ENCODE measurements at regions not wholly inside any gene's neighbourhood (a gene's known extent, or its start where the extent isn't known, plus 50 kb on each side); places are given as distances from the start of the nearest gene placed in this dataset.

DNA sequence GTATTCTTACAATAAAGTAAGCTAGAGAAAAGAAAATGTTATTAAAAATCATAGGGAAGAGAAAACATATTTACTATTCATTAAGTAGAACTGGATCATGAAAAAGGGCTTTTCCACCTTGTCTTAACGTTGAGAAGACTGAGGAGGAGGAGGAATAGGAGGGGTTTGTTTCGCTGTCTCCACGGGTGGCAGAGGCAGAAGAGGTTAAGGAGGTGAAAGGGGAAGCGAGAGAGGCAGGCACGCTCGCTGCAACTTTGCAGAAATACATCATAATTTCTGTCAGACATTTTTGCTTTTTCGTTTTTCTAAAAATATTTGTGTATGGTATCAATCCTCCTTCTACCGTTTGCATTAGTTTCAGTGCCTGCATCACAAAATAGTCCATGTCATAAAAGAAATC is 2375.1 kb upstream of the AGA start:
- Mint-ChIP-seq H3K4me1 (ENCODE audit: unreplicated experiment) (no peaks in the 10 kb centered on the region), H3K27ac (ENCODE audit: unreplicated experiment) (no peak overlapping the region), H3K27me3 (ENCODE audit: unreplicated experiment) (peaks cover 1% of the 10 kb centered on the region), H3K4me3 (ENCODE audit: unreplicated experiment) (no peak overlapping the region), H3K9me3 (ENCODE audit: unreplicated experiment) (no peaks in the 10 kb centered on the region), H3K36me3 (ENCODE audit: low read depth, unreplicated experiment) (no peaks in the 10 kb centered on the region)
- no peak for DNase-seq (ENCODE audit: low spot score)
- TF ChIP-seq, protein P1, sequence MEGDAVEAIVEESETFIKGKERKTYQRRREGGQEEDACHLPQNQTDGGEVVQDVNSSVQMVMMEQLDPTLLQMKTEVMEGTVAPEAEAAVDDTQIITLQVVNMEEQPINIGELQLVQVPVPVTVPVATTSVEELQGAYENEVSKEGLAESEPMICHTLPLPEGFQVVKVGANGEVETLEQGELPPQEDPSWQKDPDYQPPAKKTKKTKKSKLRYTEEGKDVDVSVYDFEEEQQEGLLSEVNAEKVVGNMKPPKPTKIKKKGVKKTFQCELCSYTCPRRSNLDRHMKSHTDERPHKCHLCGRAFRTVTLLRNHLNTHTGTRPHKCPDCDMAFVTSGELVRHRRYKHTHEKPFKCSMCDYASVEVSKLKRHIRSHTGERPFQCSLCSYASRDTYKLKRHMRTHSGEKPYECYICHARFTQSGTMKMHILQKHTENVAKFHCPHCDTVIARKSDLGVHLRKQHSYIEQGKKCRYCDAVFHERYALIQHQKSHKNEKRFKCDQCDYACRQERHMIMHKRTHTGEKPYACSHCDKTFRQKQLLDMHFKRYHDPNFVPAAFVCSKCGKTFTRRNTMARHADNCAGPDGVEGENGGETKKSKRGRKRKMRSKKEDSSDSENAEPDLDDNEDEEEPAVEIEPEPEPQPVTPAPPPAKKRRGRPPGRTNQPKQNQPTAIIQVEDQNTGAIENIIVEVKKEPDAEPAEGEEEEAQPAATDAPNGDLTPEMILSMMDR (IDR thresholded peaks at IDR 0.05; ENCODE audit: unreplicated experiment), result no peak

DNA sequence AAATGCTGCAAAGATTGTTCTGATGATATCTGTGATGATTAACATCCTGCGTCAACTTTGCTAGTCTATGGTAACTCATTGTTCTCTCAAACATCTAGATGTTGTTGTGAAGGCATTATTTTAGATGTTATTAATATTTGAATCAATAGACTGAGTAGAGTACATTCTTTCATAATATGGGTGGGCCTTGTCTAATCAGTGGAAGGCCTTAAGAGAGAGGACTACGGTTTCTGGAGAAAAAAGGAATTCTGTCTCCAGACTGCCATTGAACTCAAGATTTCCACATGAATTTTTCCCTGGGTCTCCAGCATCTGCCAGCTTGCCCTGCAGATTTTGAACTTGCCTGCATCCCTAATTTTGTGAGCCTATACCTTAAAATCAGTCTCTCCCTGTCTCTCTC is 2381.1 kb upstream of the AGA start:
- TF ChIP-seq, protein P1 (IDR thresholded peaks at IDR 0.05; ENCODE audit: unreplicated experiment), result no peak
- no peaks in the 10 kb centered on the region for H3K27me3 Mint-ChIP-seq (ENCODE audit: unreplicated experiment)
- no peaks in the 10 kb centered on the region for H3K36me3 Mint-ChIP-seq (ENCODE audit: low read depth, unreplicated experiment)
- H3K27ac Mint-ChIP-seq (ENCODE audit: unreplicated experiment), result no peak overlapping the region
- DNase-seq (ENCODE audit: low spot score), result no peak
- no peaks in the 10 kb centered on the region for H3K9me3 Mint-ChIP-seq (ENCODE audit: unreplicated experiment)
- no peak overlapping the region for H3K4me3 Mint-ChIP-seq (ENCODE audit: unreplicated experiment)
- no peaks in the 10 kb centered on the region for H3K4me1 Mint-ChIP-seq (ENCODE audit: unreplicated experiment)

DNA sequence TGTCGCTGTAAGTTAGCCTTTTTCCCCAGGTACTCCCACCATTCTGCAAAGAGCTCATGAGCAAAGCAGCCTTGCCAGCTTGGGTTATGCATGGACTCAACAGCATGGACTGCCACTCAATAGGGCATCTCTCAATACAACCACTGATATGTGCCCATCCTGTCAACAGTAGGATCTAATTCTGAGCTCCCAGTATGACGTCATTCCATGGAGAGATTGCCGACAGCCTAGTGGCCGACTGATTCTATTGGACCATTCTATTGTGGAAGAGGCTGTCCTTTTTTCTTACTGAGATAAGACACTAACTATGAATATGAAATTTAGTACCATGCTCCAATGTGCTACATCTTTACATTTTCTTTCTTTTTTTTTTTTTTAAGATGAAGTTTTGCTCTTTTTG is 2389.0 kb upstream of the AGA start:
- H3K4me3 Mint-ChIP-seq (ENCODE audit: unreplicated experiment), result no peak overlapping the region
- no peaks in the 10 kb centered on the region for H3K27me3 Mint-ChIP-seq (ENCODE audit: unreplicated experiment)
- DNase-seq (ENCODE audit: low spot score), result no peak
- no peaks in the 10 kb centered on the region for H3K9me3 Mint-ChIP-seq (ENCODE audit: unreplicated experiment)
- no peaks in the 10 kb centered on the region for H3K4me1 Mint-ChIP-seq (ENCODE audit: unreplicated experiment)
- TF ChIP-seq, protein P1 (IDR thresholded peaks at IDR 0.05; ENCODE audit: unreplicated experiment), result no peak
- H3K27ac Mint-ChIP-seq (ENCODE audit: unreplicated experiment), result no peak overlapping the region
- H3K36me3 Mint-ChIP-seq (ENCODE audit: low read depth, unreplicated experiment), result no peaks in the 10 kb centered on the region

DNA sequence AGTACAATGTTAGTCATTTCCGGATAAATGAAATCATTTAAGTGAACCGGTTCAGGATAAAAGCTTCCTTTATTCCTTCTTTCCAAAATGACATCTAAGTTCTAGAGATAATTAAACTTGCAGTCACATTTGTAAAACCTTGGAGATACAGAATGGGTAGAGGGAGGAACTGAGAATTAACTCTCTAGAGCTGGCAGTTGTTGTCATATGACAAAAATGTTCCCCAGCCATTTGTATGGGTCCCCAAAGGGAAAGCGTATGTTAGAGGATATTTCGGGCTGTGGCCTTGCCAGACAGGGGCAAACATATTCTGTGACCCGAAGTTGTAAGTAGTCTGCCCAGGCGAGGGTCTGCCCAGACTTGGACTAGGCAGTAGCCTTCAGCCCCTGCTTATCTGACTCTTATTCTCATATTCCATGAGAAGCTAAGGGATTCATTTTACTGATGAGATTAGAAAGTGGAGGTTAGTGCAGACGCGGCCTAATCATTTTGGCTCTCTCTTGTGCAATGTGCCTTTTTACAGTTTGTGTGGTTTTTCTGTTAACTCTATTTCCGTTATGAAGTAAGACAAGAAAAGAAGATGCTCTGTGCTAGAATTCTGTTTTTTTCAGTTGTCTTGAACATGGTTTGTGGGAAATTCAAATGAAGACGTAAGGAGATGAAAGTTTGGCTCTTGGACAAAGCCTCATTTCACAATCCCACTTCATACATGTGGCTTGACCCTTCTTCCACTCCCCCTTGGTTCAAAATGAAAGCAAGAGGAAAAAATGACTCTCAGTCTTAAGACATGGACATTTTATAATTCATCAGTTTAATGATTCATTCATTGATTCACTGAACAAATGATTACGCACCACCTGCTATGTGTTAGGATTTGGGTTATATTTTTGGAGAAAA is 2394.2 kb upstream of the AGA start:
- DNase-seq (ENCODE audit: low spot score), result no peak
- Mint-ChIP-seq H3K4me3 (ENCODE audit: unreplicated experiment) (no peak overlapping the region), H3K9me3 (ENCODE audit: unreplicated experiment) (no peaks in the 10 kb centered on the region), H3K36me3 (ENCODE audit: low read depth, unreplicated experiment) (no peaks in the 10 kb centered on the region), H3K27ac (ENCODE audit: unreplicated experiment) (no peak overlapping the region), H3K4me1 (ENCODE audit: unreplicated experiment) (no peaks in the 10 kb centered on the region), H3K27me3 (ENCODE audit: unreplicated experiment) (no peaks in the 10 kb centered on the region)
- TF ChIP-seq, protein P1 (IDR thresholded peaks at IDR 0.05; ENCODE audit: unreplicated experiment), result no peak

DNA sequence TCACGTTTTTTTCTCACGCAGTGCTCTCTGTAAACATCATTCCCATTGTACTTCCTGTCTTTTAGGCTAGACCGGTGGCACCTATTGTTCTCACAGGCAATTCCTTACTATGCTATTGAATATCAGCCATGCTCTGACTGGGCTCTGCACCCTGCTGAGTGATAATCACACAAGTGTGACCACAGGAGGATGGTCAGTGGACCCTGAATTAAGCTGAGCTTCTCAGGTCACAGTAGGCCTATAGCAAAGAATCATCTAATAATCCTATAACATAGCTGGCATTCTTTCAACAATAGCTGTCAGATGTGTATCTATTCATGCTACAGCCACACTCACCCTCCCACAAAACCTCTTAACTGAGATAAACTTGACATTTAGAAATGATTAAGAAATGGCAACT is 2399.8 kb upstream of the TENM3 start:
- no peak overlapping the region for H3K27ac Mint-ChIP-seq (ENCODE audit: unreplicated experiment)

More for the DNA sequence above, 2399.8 kb upstream of the TENM3 start:
- no peaks in the 10 kb centered on the region for H3K9me3 Mint-ChIP-seq (ENCODE audit: unreplicated experiment)
- H3K27me3 Mint-ChIP-seq (ENCODE audit: unreplicated experiment), result no peaks in the 10 kb centered on the region
- DNase-seq (ENCODE audit: low spot score), result no peak
- TF ChIP-seq, protein P1 (IDR thresholded peaks at IDR 0.05; ENCODE audit: unreplicated experiment), result no peak
- H3K4me1 Mint-ChIP-seq (ENCODE audit: unreplicated experiment), result peaks cover 14% of the 10 kb centered on the region
- H3K36me3 Mint-ChIP-seq (ENCODE audit: low read depth, unreplicated experiment), result no peaks in the 10 kb centered on the region
- H3K4me3 Mint-ChIP-seq (ENCODE audit: unreplicated experiment), result no peak overlapping the region

Measured in endothelial cell (in vitro differentiated cells).